Common myeloid progenitor, CD34-positive (primary cell): ENCODE measurements at regions not wholly inside any gene's neighbourhood (a gene's known extent, or its start where the extent isn't known, plus 50 kb on each side); places are given as distances from the start of the nearest gene placed in this dataset.

Experiments used
- CTCF ChIA-PET: fragments of 350-600 bp; sonication (Branson Sonifier 250); formaldehyde crosslinking; loops from one replicate; lab custom pipeline; 2021; ENCODE audit warnings: antibody characterized with exemption; lab: Charles Lee
- POLR2A ChIA-PET: fragments of 350-600 bp; sonication (Branson Sonifier 250); formaldehyde crosslinking; loops from one replicate; lab custom pipeline; 2021; ENCODE audit warnings: antibody characterized with exemption; lab: Charles Lee
- DNase-seq, 3 donors: peaks; one replicate each; pipeline versions ENCODE4 v3.0.0 to v3.0.0-alpha.2; 2013
- H3K27ac ChIP-seq, 2 experiments: 1 replicate in 1 of 2; 2 replicates in 1 of 2; pipeline ENCODE4 v1.7.0; 2013; ENCODE audit warnings: inconsistent platforms in 2 of 2, low read length in 2 of 2, mild to moderate bottlenecking in 2 of 2, low read depth in 1 of 2, moderate library complexity in 1 of 2; ENCODE audit not compliant: severe bottlenecking in 2 of 2, insufficient read depth in 1 of 2, poor library complexity in 1 of 2
- H3K27me3 ChIP-seq, 5 experiments: replicated peaks in 2 of 5; 1 replicate in 3 of 5; 2 replicates in 2 of 5; pipeline versions ENCODE4 v1.6.1 to v1.7.0; 2013; ENCODE audit warnings: low read length in 4 of 5, mild to moderate bottlenecking in 2 of 5, moderate library complexity in 2 of 5, inconsistent platforms in 1 of 5; ENCODE audit not compliant: insufficient read depth in 5 of 5, control insufficient read depth in 4 of 5
- H3K36me3 ChIP-seq, 4 experiments: 1 replicate in 2 of 4; 2 replicates in 2 of 4; pipeline versions ENCODE4 v1.6.1 to v1.7.0; 2013; ENCODE audit warnings: low read length in 3 of 4, control low read depth in 1 of 4, mild to moderate bottlenecking in 1 of 4; ENCODE audit not compliant: control insufficient read depth in 4 of 4, insufficient read depth in 4 of 4
- H3K4me1 ChIP-seq, 4 experiments: 1 replicate in 3 of 4; 2 replicates in 1 of 4; pipeline versions ENCODE4 v1.6.1 to v1.7.1; 2013; ENCODE audit warnings: low read length in 3 of 4, mild to moderate bottlenecking in 3 of 4, control low read depth in 1 of 4, inconsistent platforms in 1 of 4, moderate library complexity in 1 of 4; ENCODE audit not compliant: control insufficient read depth in 4 of 4, insufficient read depth in 4 of 4; ENCODE audit errors: control extremely low read depth in 1 of 4
- H3K4me3 ChIP-seq, 7 experiments: 1 replicate in 4 of 7; 2 replicates in 3 of 7; pipeline versions ENCODE4 v1.5.1 to v1.7.0; 2013; ENCODE audit warnings: mild to moderate bottlenecking in 7 of 7, low read length in 6 of 7, moderate library complexity in 6 of 7, inconsistent platforms in 2 of 7, low read depth in 2 of 7, control low read depth in 1 of 7; ENCODE audit not compliant: insufficient read depth in 4 of 7, control insufficient read depth in 1 of 7; ENCODE audit errors: extremely low read depth in 1 of 7
- H3K9me3 ChIP-seq, 5 experiments: 1 replicate in 4 of 5; 2 replicates in 1 of 5; pipeline versions ENCODE4 v1.6.1 to v1.7.1; 2013; ENCODE audit warnings: low read length in 4 of 5, mild to moderate bottlenecking in 2 of 5, inconsistent platforms in 1 of 5, low read depth in 1 of 5, moderate library complexity in 1 of 5; ENCODE audit not compliant: control insufficient read depth in 4 of 5, insufficient read depth in 2 of 5; ENCODE audit errors: control extremely low read depth in 1 of 5
- WGBS: methylation state at CpG from one replicate; pipeline ENCODE4 v1.1.5; 2013; ENCODE audit not compliant: insufficient coverage; 5-methylcytosine and 5-hydroxymethylcytosine counted together

DNA sequence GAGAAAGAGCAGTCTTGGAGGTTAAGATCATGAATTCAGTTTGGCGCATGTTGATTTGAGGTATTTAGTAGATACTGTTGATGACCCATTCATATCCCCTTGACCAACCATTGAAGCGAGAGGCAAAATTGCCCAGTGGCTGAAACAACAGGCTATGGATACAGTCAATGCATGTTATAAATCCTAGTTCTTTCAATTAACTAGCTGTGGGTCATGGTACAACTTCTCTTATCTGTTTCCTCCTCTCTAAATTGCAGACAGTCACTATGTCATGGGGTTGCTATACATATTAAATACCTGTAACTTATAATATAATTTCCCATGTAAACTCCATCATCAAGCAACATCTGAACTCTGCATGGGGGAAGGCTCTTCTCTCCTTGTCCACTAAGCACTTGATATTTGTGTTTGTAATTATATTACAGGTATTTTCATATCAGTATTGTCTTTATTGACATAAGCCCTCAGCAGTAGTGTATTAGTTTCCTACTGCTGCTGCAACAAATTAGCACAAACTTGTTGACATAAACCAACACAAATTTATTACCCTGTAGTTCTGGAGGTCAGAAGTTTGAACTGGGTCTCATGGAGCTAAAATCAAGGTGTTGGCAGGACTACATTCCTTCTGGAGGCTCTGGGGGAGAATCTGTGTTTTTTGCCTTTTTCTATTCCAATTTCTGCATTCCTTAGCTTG lies 61.7 kb upstream of the ACTR3 start:
- CTCF ChIA-PET, result no interaction called here
- POLR2A ChIA-PET, result no interaction called here

DNA sequence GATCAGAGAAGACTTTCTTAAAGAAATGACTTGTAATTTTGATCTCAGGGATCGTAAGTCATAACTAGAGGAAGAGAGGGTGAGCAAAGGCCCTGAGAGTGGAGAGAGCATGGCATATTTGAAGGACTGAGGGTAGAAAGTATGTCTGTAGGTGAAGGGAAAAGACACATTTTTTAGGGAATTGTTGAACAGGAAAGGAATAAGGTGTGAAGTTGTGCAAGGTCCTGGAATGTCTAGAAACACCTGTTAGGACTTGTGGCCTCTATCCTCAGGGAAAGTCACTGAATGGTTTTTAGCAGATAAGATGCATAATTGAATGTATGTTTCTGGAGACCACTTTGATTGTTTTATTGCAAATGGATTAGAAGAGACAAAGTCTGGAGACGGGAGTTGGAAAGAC lies 62.5 kb upstream of the ACTR3 start:
- ChIA-PET POLR2A (no interaction called here), CTCF (no interaction called here)
- DNase-seq, result no peak
- Histone ChIP-seq H3K27ac (no peak overlapping the region), H3K27me3 (no peaks in the 10 kb centered on the region), H3K36me3 (no peaks in the 10 kb centered on the region), H3K4me1 (no peaks in the 10 kb centered on the region), H3K9me3 (peaks cover 0 to 2% (median 0%) of the 10 kb centered on the region in 5 experiments), H3K4me3 (no peak overlapping the region)
- 100% methylated on average over 2 of the region's 2 CpGs for WGBS

More for the DNA sequence above, 61.7 kb upstream of the ACTR3 start:
- no peaks in the 10 kb centered on the region for H3K4me1 ChIP-seq
- no peak overlapping the region for H3K27ac ChIP-seq
- no peaks in the 10 kb centered on the region for H3K36me3 ChIP-seq
- H3K27me3 ChIP-seq, result no peaks in the 10 kb centered on the region
- H3K9me3 ChIP-seq, result peaks cover 0 to 2% (median 0%) of the 10 kb centered on the region in 5 experiments
- WGBS, result 100% methylated on average over 2 of the region's 2 CpGs
- no peak overlapping the region for H3K4me3 ChIP-seq
- DNase-seq, result no peak

GRCh38 chr2:113826346-113827285 lies 63.3 kb upstream of the ACTR3 start:
- H3K27me3 ChIP-seq, result no peaks in the 10 kb centered on the region
- no peaks in the 10 kb centered on the region for H3K4me1 ChIP-seq
- H3K27ac ChIP-seq, result no peak overlapping the region
- no peak for DNase-seq
- CTCF ChIA-PET, result no interaction called here
- H3K36me3 ChIP-seq, result no peaks in the 10 kb centered on the region
- POLR2A ChIA-PET, result no interaction called here
- peaks cover 0 to 2% (median 0%) of the 10 kb centered on the region in 5 experiments for H3K9me3 ChIP-seq
- H3K4me3 ChIP-seq, result no peak overlapping the region
- WGBS, result 100% methylated on average over 3 of the region's 4 CpGs

DNA sequence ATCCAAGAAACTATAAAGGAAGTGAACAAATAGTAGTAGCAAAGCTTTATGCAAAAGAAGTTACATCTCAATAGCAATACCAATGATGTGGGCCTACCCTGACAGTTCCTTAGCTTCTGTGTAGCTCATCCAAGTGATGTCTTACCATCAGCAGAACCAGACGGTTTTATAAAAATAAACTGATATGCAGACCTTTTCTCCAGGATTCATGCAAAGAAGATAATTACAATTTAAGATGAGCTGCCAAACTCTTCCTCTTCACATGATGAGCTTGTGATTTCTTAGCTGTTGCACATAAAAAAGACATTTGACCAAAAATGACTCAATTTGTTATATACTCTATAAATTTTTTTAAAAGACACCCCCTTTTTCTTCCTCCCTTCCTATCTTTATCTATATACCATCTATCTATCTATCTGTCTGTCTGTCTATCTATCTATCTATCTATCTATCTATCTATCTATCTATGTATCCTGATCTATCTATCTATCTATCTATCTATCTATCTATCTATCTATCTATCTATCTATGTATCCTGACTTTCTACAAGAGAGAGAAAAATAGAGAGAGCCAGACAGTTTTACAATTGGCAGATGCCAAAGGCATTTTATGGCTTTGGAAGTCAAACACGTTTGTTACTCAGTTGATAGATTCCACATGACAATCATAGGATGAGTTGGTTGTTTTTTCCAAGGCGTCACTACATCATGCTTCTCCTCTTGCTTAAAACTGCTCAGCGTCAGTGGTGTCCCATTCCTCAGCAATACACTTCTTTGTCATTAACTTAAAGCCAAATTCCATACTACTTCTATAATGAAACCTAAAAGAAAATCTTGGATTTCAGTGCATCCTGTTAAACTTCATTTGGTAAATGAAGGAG lies 65.9 kb upstream of the ACTR3 start:
- POLR2A ChIA-PET, result no interaction called here
- Histone ChIP-seq H3K36me3 (no peaks in the 10 kb centered on the region), H3K27ac (no peak overlapping the region), H3K4me1 (no peaks in the 10 kb centered on the region), H3K4me3 (no peak overlapping the region), H3K9me3 (peaks cover 0 to 2% (median 0%) of the 10 kb centered on the region in 5 experiments), H3K27me3 (no peaks in the 10 kb centered on the region)
- WGBS, result 94% methylated on average over 4 of the region's 4 CpGs
- no peak for DNase-seq
- CTCF ChIA-PET, result interaction anchor here (1.1 to 1.3 kb wide), 2 partner anchors 14 to 22 kb away, joined by 3 read pairs; no protein-coding TSS in a partner anchor

GRCh38 chr2:113822087-113822815 lies 65.8 kb upstream of the SLC35F5 start:
- WGBS, result 97% methylated on average over 7 of the region's 7 CpGs
- ChIA-PET POLR2A (no interaction called here), CTCF (interaction anchor here (1.0 kb wide), 1 partner anchor 12 kb away, joined by 3 read pairs; no protein-coding TSS in a partner anchor)
- H3K4me3 ChIP-seq, result no peak overlapping the region
- no peak overlapping the region for H3K27ac ChIP-seq
- no peak for DNase-seq
- no peaks in the 10 kb centered on the region for H3K4me1 ChIP-seq
- no peaks in the 10 kb centered on the region for H3K9me3 ChIP-seq
- no peaks in the 10 kb centered on the region for H3K36me3 ChIP-seq
- no peaks in the 10 kb centered on the region for H3K27me3 ChIP-seq

- DNase-seq, result no peak
- CTCF ChIA-PET, result no interaction called here
- H3K9me3 ChIP-seq, result no peaks in the 10 kb centered on the region
- H3K4me3 ChIP-seq, result no peak overlapping the region
- WGBS, result 75% methylated on average over 10 of the region's 10 CpGs
- H3K36me3 ChIP-seq, result no peaks in the 10 kb centered on the region
- no peaks in the 10 kb centered on the region for H3K27me3 ChIP-seq
- H3K27ac ChIP-seq, result no peak overlapping the region
- no peaks in the 10 kb centered on the region for H3K4me1 ChIP-seq
- POLR2A ChIA-PET, result no interaction called here
These were observed 62.0 kb upstream of the SLC35F5 start for GRCh38 chr2:113818382-113818951.
